K562 (cell line): ENCODE measurements at regions not wholly inside any gene's neighbourhood (a gene's known extent, or its start where the extent isn't known, plus 50 kb on each side); places are given as distances from the start of the nearest gene placed in this dataset.
A peak's percentile ranks its signal among the peaks of the same experiment; 100 is the strongest.

ENCODE experiments used
- ASH1L ChIP-seq: fragments of 450-650 bp; IDR thresholded peaks from 2 replicates; pipeline ENCODE4 v1.6.1; 2018; ENCODE audit warnings: borderline replicate concordance, mild to moderate bottlenecking, low read depth; ENCODE audit not compliant: partially characterized antibody
- COPS2 ChIP-seq: fragments of 450-650 bp; conservative IDR thresholded peaks from 2 replicates; pipeline ENCODE4 v1.6.1; 2016; ENCODE audit warnings: mild to moderate bottlenecking, moderate library complexity
- CXXC5 ChIP-seq: fragments of 250-450 bp; sonication (Bioruptor Pico); IDR thresholded peaks from 2 replicates; pipeline ENCODE4 v1.8.0; 2022; ENCODE audit warnings: inconsistent platforms, mild to moderate bottlenecking, moderate library complexity
- EP400 ChIP-seq: fragments of 450-650 bp; IDR thresholded peaks from 2 replicates; pipeline ENCODE4 v1.6.1; 2017; ENCODE audit warnings: antibody characterized with exemption, mild to moderate bottlenecking, moderate library complexity
- ERF ChIP-seq: fragments of 450-650 bp; formaldehyde crosslinking; IDR thresholded peaks from 2 replicates; pipeline ENCODE4 v1.4.0; 2020; ENCODE audit warnings: mild to moderate bottlenecking, mixed read lengths
- ETV5 ChIP-seq: sonication (generic); formaldehyde crosslinking; IDR thresholded peaks from 2 replicates; pipeline ENCODE4 v1.4.0; 2020; ENCODE audit warnings: low read depth, mild to moderate bottlenecking, missing genetic modification reagents
- GATA2 ChIP-seq: sonication (generic); formaldehyde crosslinking; IDR thresholded peaks from 2 replicates; pipeline ENCODE4 v1.4.0; 2020; ENCODE audit warnings: mild to moderate bottlenecking, missing genetic modification reagents
- KDM4B ChIP-seq, 2 experiments: fragments of 450-650 bp in 1 of 2; sonication (generic) in 1 of 2; IDR thresholded peaks; 2 replicates each; pipeline ENCODE4 v1.6.1; 2016 to 2017; ENCODE audit warnings: borderline replicate concordance in 2 of 2, antibody characterized with exemption in 1 of 2, low read depth in 1 of 2, mild to moderate bottlenecking in 1 of 2
- UBTF ChIP-seq, 2 experiments: IDR thresholded peaks; 2 replicates each; pipeline ENCODE4 v1.6.1; 2012; ENCODE audit warnings: improper control_type of control experiment in 2 of 2, low read depth in 2 of 2, low read length in 2 of 2, borderline replicate concordance in 1 of 2
- USF2 ChIP-seq: sonication (generic); formaldehyde crosslinking; IDR thresholded peaks from 2 replicates; pipeline ENCODE4 v1.5.0; 2020; ENCODE audit warnings: missing genetic modification reagents
- ZBED1 ChIP-seq: IDR thresholded peaks from 2 replicates; pipeline ENCODE4 v1.6.1; 2014
- ZBTB40 ChIP-seq, 2 experiments: fragments of 450-650 bp in 1 of 2; sonication (generic) in 1 of 2; formaldehyde crosslinking in 1 of 2; IDR thresholded peaks; 2 replicates each; pipeline versions ENCODE4 v1.7.1 to v1.9.0; 2016 to 2022; ENCODE audit warnings: inconsistent platforms in 1 of 2, mild to moderate bottlenecking in 1 of 2, missing genetic modification reagents in 1 of 2

- TF ChIP-seq ZBTB40 (IDR thresholded peaks at IDR 0.05) (no peak), ZBTB40 (CRISPR knock-in tag; IDR thresholded peaks at IDR 0.05) (no peak), USF2 (CRISPR knock-in tag) (no peak), ETV5 (CRISPR knock-in tag) (no peak), ERF (peak; percentile 80; the same call in 1 of the 2 replicates), EP400 (no peak), UBTF (IDR thresholded peaks at IDR 0.05; ENCODE audit: borderline replicate concordance in 1 of 2, low read depth in 2 of 2, low read length in 2 of 2) (no peak), COPS2 (no peak), GATA2 (CRISPR knock-in tag) (no peak), ASH1L (no peak), CXXC5 (CRISPR knock-in tag) (peak; percentile 86), KDM4B (IDR thresholded peaks at IDR 0.05; ENCODE audit: borderline replicate concordance in 2 of 2, low read depth in 1 of 2) (no peak), ZBED1 (no peak)
These were observed 273.7 kb downstream of the SEMA3D start (continued) for GRCh38 chr7:84912993-84913635.
